ENCODE measurements at regions not wholly inside any gene's neighbourhood (a gene's known extent, or its start where the extent isn't known, plus 50 kb on each side); places are given as distances from the start of the nearest gene placed in this dataset.

- H3K14ac ChIP-seq (replicated peaks; ENCODE audit: low read depth, low read length): no peak overlapping the region
- WGBS, 2 experiments (ENCODE audit: extremely low coverage in 2 of 2, insufficient read length in 1 of 2): 80% methylated on average over 1 of the region's 2 CpGs; no CpG with 5 or more reads in 1 of the 2 experiments
- H3K9me3 ChIP-seq (ENCODE audit: control insufficient read depth, insufficient read depth, low read length): peaks cover 3% of the 10 kb centered on the region; the same call in 1 of the 2 replicates
- H3K4me2 ChIP-seq (ENCODE audit: low read depth, low read length): no peak overlapping the region
- BruUV-seq (replicated peaks): no TSS peak
- H2AK9ac ChIP-seq (replicated peaks; ENCODE audit: low read depth, low read length, poor library complexity): no peak overlapping the region
- DNase-seq (no peak), ATAC-seq (ENCODE audit: low read depth) (no peak)
- no peak overlapping the region for H3K4me3 ChIP-seq (ENCODE audit: insufficient read depth, low read depth, low read length)
- H4K20me1 ChIP-seq (ENCODE audit: insufficient read depth, low read length): no peaks in the 10 kb centered on the region
- CTCF ChIA-PET: no interaction called here
- no peak overlapping the region for H3K27ac ChIP-seq (ENCODE audit: insufficient read depth, low read length)
- no peak overlapping the region for H4K8ac ChIP-seq (ENCODE audit: low read depth in 2 of 2, low read length in 2 of 2)
- dilution Hi-C loops (cut with HindIII; ENCODE audit: low sequenced_read_pairs, unreplicated experiment) (no loop called here), intact Hi-C loops (cut with micrococcal nuclease) (no loop called here), in situ Hi-C loops (cut with MboI; ENCODE audit: low sequenced_read_pairs) (no loop called here)
- no peak overlapping the region for H2AK5ac ChIP-seq (ENCODE audit: low read depth, low read length)
- no peak overlapping the region for H2BK120ac ChIP-seq (ENCODE audit: low read depth, low read length)
- H3K79me1 ChIP-seq (ENCODE audit: low read depth in 1 of 2, low read length in 2 of 2): no peaks in the 10 kb centered on the region
- POLR2A ChIA-PET (ENCODE audit: unreplicated experiment): no interaction called here
- H4K91ac ChIP-seq (ENCODE audit: insufficient read depth, low read depth, low read length): no peak overlapping the region
- H2BK5ac ChIP-seq (ENCODE audit: low read depth, low read length, poor library complexity, severe bottlenecking): no peak overlapping the region
- H3K4me1 ChIP-seq (ENCODE audit: control insufficient read depth, insufficient read depth, low read length): no peaks in the 10 kb centered on the region
- no peak overlapping the region for H2BK15ac ChIP-seq (ENCODE audit: low read depth, low read length)
- H3K9me1 ChIP-seq (ENCODE audit: insufficient read depth, low read length): no peaks in the 10 kb centered on the region
- no peak overlapping the region for H4K5ac ChIP-seq (ENCODE audit: low read depth, low read length)
- H3K36me3 ChIP-seq (ENCODE audit: control insufficient read depth, insufficient read depth, low read length): no peaks in the 10 kb centered on the region
- no peak for TF ChIP-seq USF2 (IDR thresholded peaks at IDR 0.05; ENCODE audit: low read depth, low read length)
- no peak for TF ChIP-seq POLR2A (IDR thresholded peaks at IDR 0.05; ENCODE audit: low read depth, low read length)
- no peak for TF ChIP-seq CEBPB (IDR thresholded peaks at IDR 0.05; ENCODE audit: low read depth, low read length)
- no peak for TF ChIP-seq RCOR1 (IDR thresholded peaks at IDR 0.05; ENCODE audit: insufficient replicate concordance, low read length)
- no peak for TF ChIP-seq MAZ (IDR thresholded peaks at IDR 0.05; ENCODE audit: borderline replicate concordance, low read depth, low read length)
- TF ChIP-seq NFE2L2 (IDR thresholded peaks at IDR 0.05; ENCODE audit: low read depth, low read length): no peak
- no peak for TF ChIP-seq SMC3 (IDR thresholded peaks at IDR 0.05; ENCODE audit: low read depth, low read length)
- TF ChIP-seq RFX5 (IDR thresholded peaks at IDR 0.05; ENCODE audit: low read depth, low read length): no peak
- no peak for TF ChIP-seq FOS (IDR thresholded peaks at IDR 0.05; ENCODE audit: low read depth, low read length)
- no peak for TF ChIP-seq MAFK (IDR thresholded peaks at IDR 0.05; ENCODE audit: low read depth, low read length)
- no peak for TF ChIP-seq BHLHE40 (IDR thresholded peaks at IDR 0.05; ENCODE audit: low read depth, low read length)
- TF ChIP-seq ELK1 (IDR thresholded peaks at IDR 0.05; ENCODE audit: borderline replicate concordance, low read depth, low read length): no peak
- no peak for TF ChIP-seq MXI1 (IDR thresholded peaks at IDR 0.05; ENCODE audit: borderline replicate concordance, low read depth, low read length)
- TF ChIP-seq RAD21 (IDR thresholded peaks at IDR 0.05; ENCODE audit: low read length): no peak
- no peak for TF ChIP-seq CHD1 (IDR thresholded peaks at IDR 0.05; ENCODE audit: low read depth, low read length)
- TF ChIP-seq CTCF (conservative IDR thresholded peaks at IDR 0.05; ENCODE audit: low read depth, low read length): no peak
- no peak overlapping the region for H3K18ac ChIP-seq (ENCODE audit: low read depth, low read length)
- H3K9ac ChIP-seq (ENCODE audit: low read depth, low read length): no peak overlapping the region
- H3K27me3 ChIP-seq (ENCODE audit: control insufficient read depth, insufficient read depth, low read length): no peaks in the 10 kb centered on the region
- H3K4ac ChIP-seq (ENCODE audit: low read depth, low read length): no peak overlapping the region
- no peak overlapping the region for H3K56ac ChIP-seq (ENCODE audit: extremely low read depth, insufficient read depth, low read length)
- no peak overlapping the region for H2BK20ac ChIP-seq (ENCODE audit: low read depth, low read length)
- H3K23ac ChIP-seq (ENCODE audit: low read depth, low read length): no peak overlapping the region
- H2AFZ ChIP-seq (replicated peaks; ENCODE audit: low read length, poor library complexity): no peak overlapping the region
These were observed 155.3 kb downstream of the TPH2 start for GRCh38 chr12:72093930-72094329.
